Spleen (tissue), 11 donors: ENCODE measurements at regions not wholly inside any gene's neighbourhood (a gene's known extent, or its start where the extent isn't known, plus 50 kb on each side); places are given as distances from the start of the nearest gene placed in this dataset.

Experiments used
- DNase-seq: peaks from one replicate; pipeline ENCODE4 v3.0.0-alpha.2; 2020
- H3K27ac ChIP-seq, 8 donors: fragments of 200-600 bp; sonication (generic) in 7 of 8; 1 replicate in 4 of 8; 2 replicates in 4 of 8; pipeline versions ENCODE4 v1.5.0 to v1.8.0; 2016 to 2021; ENCODE audit warnings: inconsistent platforms in 4 of 8, mild to moderate bottlenecking in 4 of 8, moderate library complexity in 1 of 8
- H3K27me3 ChIP-seq, 7 donors: fragments of 200-600 bp; sonication (generic) in 6 of 7; replicated peaks in 1 of 7; 1 replicate in 4 of 7; 2 replicates in 3 of 7; pipeline versions ENCODE4 v1.5.0 to v1.8.0; 2016 to 2021; ENCODE audit warnings: inconsistent platforms in 3 of 7, mild to moderate bottlenecking in 1 of 7
- H3K36me3 ChIP-seq, 6 donors: fragments of 200-600 bp; sonication (generic) in 5 of 6; 1 replicate in 4 of 6; 2 replicates in 2 of 6; pipeline versions ENCODE4 v1.5.0 to v1.8.0; 2016 to 2021; ENCODE audit warnings: inconsistent platforms in 2 of 6
- H3K4me1 ChIP-seq, 6 donors: fragments of 200-600 bp; sonication (generic) in 5 of 6; 1 replicate in 3 of 6; 2 replicates in 3 of 6; pipeline versions ENCODE4 v1.5.0 to v1.8.0; 2016 to 2021; ENCODE audit warnings: inconsistent platforms in 3 of 6
- H3K4me3 ChIP-seq, 8 donors: fragments of 200-600 bp; sonication (generic) in 7 of 8; 1 replicate in 4 of 8; 2 replicates in 4 of 8; pipeline versions ENCODE4 v1.5.0 to v1.8.0; 2016 to 2021; ENCODE audit warnings: inconsistent platforms in 4 of 8, mild to moderate bottlenecking in 4 of 8, moderate library complexity in 2 of 8
- H3K9me3 ChIP-seq, 8 donors: fragments of 200-600 bp; sonication (generic) in 7 of 8; 1 replicate in 4 of 8; 2 replicates in 4 of 8; pipeline versions ENCODE4 v1.5.0 to v1.8.0; 2016 to 2021; ENCODE audit warnings: inconsistent platforms in 4 of 8
- POLR2A ChIP-seq, 3 donors: fragments of 450-650 bp; IDR thresholded peaks; one replicate each; pipeline ENCODE4 v1.5.1; 2017; ENCODE audit warnings: antibody characterized with exemption in 3 of 3, mild to moderate bottlenecking in 1 of 3
- POLR2AphosphoS5 ChIP-seq, 3 donors: sonication (generic); formaldehyde crosslinking; IDR thresholded peaks; one replicate each; pipeline ENCODE4 v1.5.1; 2017; ENCODE audit warnings: antibody characterized with exemption in 3 of 3
- WGBS, 5 donors: extraction: QIAGEN DNeasy Blood & Tissue Kit in 3 of 5; methylation state at CpG; one replicate each; pipeline versions ENCODE4 v1.1.5 to v1.1.7; 2013 to 2018; 5-methylcytosine and 5-hydroxymethylcytosine counted together
- intact Hi-C: fragments of 100-400 bp; cut with DNase I; formaldehyde crosslinking; loops from one replicate; pipeline ENCODE4 v1.15.0; 2023; ENCODE audit warnings: low total_unique reads
- TF ChIP-seq, protein P1 (sequence below), 11 experiments: fragments of 200-600 bp in 7 of 11; fragments of 450-650 bp in 4 of 11; sonication (generic) in 4 of 11; IDR thresholded peaks in 8 of 11; conservative IDR thresholded peaks in 3 of 11; 1 replicate in 7 of 11; 2 replicates in 4 of 11; pipeline versions ENCODE4 v1.4.0 to v1.8.0; 2016 to 2021; ENCODE audit warnings: antibody characterized with exemption in 11 of 11, inconsistent platforms in 4 of 11, mild to moderate bottlenecking in 1 of 11
- donor health status: healthy with polysubstance abuse.
- donor health status: DM: no; HTN: no; CAD: no; lungs with moderate emphysema.
- donor health status: DM: no; HTN: no; CAD: no.
- donor health status: Bipolar disorder and iron deficiency.
- donor health status: healthy.
- donor health status: DM: no; HTN: no; CAD: no.
- donor health status: DM: yes; HTN: yes; CAD: no.

DNA sequence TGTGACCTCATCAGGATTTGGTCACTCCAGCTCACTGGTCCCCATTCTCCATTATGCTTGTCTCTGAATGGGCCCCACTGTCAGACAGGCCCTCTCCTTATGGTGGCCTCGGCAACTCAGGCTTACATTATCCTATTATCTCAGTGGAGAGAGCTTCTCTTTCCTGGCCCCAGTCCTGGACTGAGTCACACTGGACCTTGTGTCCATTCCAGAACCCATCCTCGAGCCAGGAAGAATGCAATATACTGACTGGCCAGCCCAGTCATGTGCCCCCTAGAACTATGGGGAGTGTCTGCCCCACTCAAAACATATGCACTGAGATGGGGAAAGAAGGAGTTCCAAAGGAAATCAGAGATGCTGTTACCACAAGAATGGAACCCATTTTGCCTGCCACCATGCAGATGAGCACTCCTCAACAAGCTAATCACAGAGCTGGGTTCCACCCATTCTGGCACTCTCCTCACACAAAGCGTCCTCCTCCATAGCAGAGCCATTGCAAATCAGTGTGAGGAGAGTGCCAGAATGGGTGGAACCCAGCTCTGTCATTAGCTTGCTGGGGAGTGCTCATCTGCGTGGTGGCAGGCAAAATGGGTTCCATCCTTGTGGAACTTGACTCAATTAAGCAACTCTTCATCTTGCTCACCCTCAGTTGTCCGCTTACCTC lies 71.9 kb downstream of the CHRNA1 start:
- intact Hi-C loops = loop anchor here (5.0 kb wide), 1 partner anchor 115 kb away; no protein-coding TSS in a partner anchor
- Histone ChIP-seq H3K27ac (no peak overlapping the region), H3K27me3 (no peaks in the 10 kb centered on the region), H3K4me1 (peaks cover 0 to 26% (median 17%) of the 10 kb centered on the region in 6 donors), H3K4me3 (no peak overlapping the region), H3K36me3 (no peaks in the 10 kb centered on the region), H3K9me3 (no peaks in the 10 kb centered on the region)
- DNase-seq = no peak
- TF ChIP-seq POLR2A (IDR thresholded peaks at IDR 0.05) = no peak
- TF ChIP-seq POLR2AphosphoS5 (IDR thresholded peaks at IDR 0.05) = no peak
- TF ChIP-seq, protein P1, sequence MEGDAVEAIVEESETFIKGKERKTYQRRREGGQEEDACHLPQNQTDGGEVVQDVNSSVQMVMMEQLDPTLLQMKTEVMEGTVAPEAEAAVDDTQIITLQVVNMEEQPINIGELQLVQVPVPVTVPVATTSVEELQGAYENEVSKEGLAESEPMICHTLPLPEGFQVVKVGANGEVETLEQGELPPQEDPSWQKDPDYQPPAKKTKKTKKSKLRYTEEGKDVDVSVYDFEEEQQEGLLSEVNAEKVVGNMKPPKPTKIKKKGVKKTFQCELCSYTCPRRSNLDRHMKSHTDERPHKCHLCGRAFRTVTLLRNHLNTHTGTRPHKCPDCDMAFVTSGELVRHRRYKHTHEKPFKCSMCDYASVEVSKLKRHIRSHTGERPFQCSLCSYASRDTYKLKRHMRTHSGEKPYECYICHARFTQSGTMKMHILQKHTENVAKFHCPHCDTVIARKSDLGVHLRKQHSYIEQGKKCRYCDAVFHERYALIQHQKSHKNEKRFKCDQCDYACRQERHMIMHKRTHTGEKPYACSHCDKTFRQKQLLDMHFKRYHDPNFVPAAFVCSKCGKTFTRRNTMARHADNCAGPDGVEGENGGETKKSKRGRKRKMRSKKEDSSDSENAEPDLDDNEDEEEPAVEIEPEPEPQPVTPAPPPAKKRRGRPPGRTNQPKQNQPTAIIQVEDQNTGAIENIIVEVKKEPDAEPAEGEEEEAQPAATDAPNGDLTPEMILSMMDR (IDR thresholded peaks at IDR 0.05 in 8 of 11, conservative IDR thresholded peaks at IDR 0.05 in 3 of 11) = no peak
- 75 to 92% (median 87%) methylated on average over 5 of the region's 5 CpGs for WGBS, 5 donors

GRCh38 chr2:174691201-174691779 lies 73.0 kb downstream of the CHRNA1 start:
- Histone ChIP-seq H3K36me3 (no peaks in the 10 kb centered on the region), H3K27me3 (no peaks in the 10 kb centered on the region), H3K27ac (peak overlapping the region in 3 of 8 donors; percentile 21 to 41 (median 40)), H3K4me3 (no peak overlapping the region), H3K9me3 (no peaks in the 10 kb centered on the region), H3K4me1 (peaks cover 7 to 28% (median 19%) of the 10 kb centered on the region in 6 donors)
- TF ChIP-seq POLR2AphosphoS5 (IDR thresholded peaks at IDR 0.05) (peak in 1 of 3 donors; percentile 46), POLR2A (IDR thresholded peaks at IDR 0.05) (no peak)
- WGBS, 5 donors = 54 to 61% (median 58%) methylated on average over 4 of the region's 4 CpGs
- no peak for DNase-seq
- intact Hi-C loops = loop anchor here (5.0 kb wide), 1 partner anchor 114 kb away; no protein-coding TSS in a partner anchor

DNA sequence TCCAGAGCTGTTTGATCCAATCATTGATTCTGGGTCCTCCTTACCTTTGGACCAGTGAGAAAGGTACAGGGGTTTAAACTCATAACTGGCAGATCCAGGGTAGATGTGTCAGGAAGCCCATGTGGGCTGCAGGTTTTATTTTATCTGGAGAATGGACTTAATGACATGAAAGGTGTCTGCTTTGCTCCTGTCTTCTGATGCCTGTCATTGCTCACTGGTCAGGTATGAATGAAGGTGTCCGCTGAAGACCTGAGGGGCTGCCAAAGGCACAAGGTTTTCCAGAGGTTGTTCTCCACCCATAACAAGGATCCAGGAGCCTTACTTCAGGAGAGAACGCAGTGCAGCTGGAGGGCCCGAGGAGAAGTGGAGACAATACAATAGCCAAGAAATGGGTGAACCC lies 74.2 kb downstream of the CHRNA1 start:
- TF ChIP-seq POLR2AphosphoS5 (IDR thresholded peaks at IDR 0.05) (no peak), POLR2A (IDR thresholded peaks at IDR 0.05) (no peak)
- TF ChIP-seq, protein P1 (IDR thresholded peaks at IDR 0.05 in 8 of 11, conservative IDR thresholded peaks at IDR 0.05 in 3 of 11) = no peak
- 93 to 98% (median 96%) methylated on average over 3 of the region's 3 CpGs for WGBS, 5 donors
- intact Hi-C loops = loop anchor here (5.0 kb wide), 1 partner anchor 113 kb away; no protein-coding TSS in a partner anchor

GRCh38 chr2:174688079-174688478 lies 76.2 kb downstream of the CHRNA1 start:
- WGBS, 5 donors = 19 to 33% (median 26%) methylated on average over 2 of the region's 2 CpGs
- no peaks in the 10 kb centered on the region for H3K9me3 ChIP-seq
- DNase-seq = no peak
- H3K4me1 ChIP-seq = peaks cover 8 to 45% (median 28%) of the 10 kb centered on the region in 6 donors
- TF ChIP-seq POLR2AphosphoS5 (IDR thresholded peaks at IDR 0.05) = no peak
- TF ChIP-seq, protein P1 (IDR thresholded peaks at IDR 0.05 in 8 of 11, conservative IDR thresholded peaks at IDR 0.05 in 3 of 11) = peak in 9 of 11 experiments; percentile 24 to 59 (median 52)
- no peaks in the 10 kb centered on the region for H3K27me3 ChIP-seq
- no peak overlapping the region for H3K4me3 ChIP-seq
- H3K36me3 ChIP-seq = no peaks in the 10 kb centered on the region
- H3K27ac ChIP-seq = no peak overlapping the region
- intact Hi-C loops = loop anchor here (5.0 kb wide), 1 partner anchor 226 kb away; no protein-coding TSS in a partner anchor

More for the DNA sequence above, 74.2 kb downstream of the CHRNA1 start:
- peaks cover 8 to 37% (median 21%) of the 10 kb centered on the region in 6 donors for H3K4me1 ChIP-seq
- no peak overlapping the region for H3K4me3 ChIP-seq
- H3K36me3 ChIP-seq = no peaks in the 10 kb centered on the region
- H3K9me3 ChIP-seq = no peaks in the 10 kb centered on the region
- H3K27ac ChIP-seq = no peak overlapping the region
- no peaks in the 10 kb centered on the region for H3K27me3 ChIP-seq
- DNase-seq = no peak
